Lower lobe of right lung (tissue), 2 donors: ENCODE measurements at regions not wholly inside any gene's neighbourhood (a gene's known extent, or its start where the extent isn't known, plus 50 kb on each side); places are given as distances from the start of the nearest gene placed in this dataset.

Experiments used
- ATAC-seq, 2 donors: fragments of 200-7000 bp; cut with Tn5 transposase; one replicate each; pipeline ENCODE4 v1.9.1; 2020 to 2022; ENCODE audit warnings: mild to moderate bottlenecking in 2 of 2, moderate library complexity in 2 of 2
- DNase-seq: peaks from one replicate; pipeline ENCODE4 v3.0.0-alpha.2; 2020
- H3K27ac ChIP-seq: fragments of 200-600 bp; one replicate; pipeline ENCODE4 v1.8.0; 2022
- H3K27me3 ChIP-seq: fragments of 200-600 bp; one replicate; pipeline ENCODE4 v1.8.0; 2022; ENCODE audit warnings: low read depth
- H3K36me3 ChIP-seq: fragments of 200-600 bp; one replicate; pipeline ENCODE4 v1.8.0; 2022; ENCODE audit warnings: mild to moderate bottlenecking
- H3K4me1 ChIP-seq: fragments of 200-600 bp; one replicate; pipeline ENCODE4 v1.8.0; 2022
- H3K4me3 ChIP-seq: fragments of 200-600 bp; one replicate; pipeline ENCODE4 v1.8.0; 2022; ENCODE audit warnings: mild to moderate bottlenecking
- H3K9me3 ChIP-seq: fragments of 200-600 bp; one replicate; pipeline ENCODE4 v1.8.0; 2022
- CTCF ChIP-seq: fragments of 200-600 bp; IDR thresholded peaks from one replicate; pipeline ENCODE4 v1.8.0; 2022; ENCODE audit warnings: antibody characterized with exemption, mild to moderate bottlenecking
- intact Hi-C: fragments of 100-400 bp; cut with DNase I; formaldehyde crosslinking; loops from one replicate; pipeline ENCODE4 v1.11.0; 2022
- donor health status: DM: no; HTN: yes; CAD: no; lungs with severe emphysema.

- Histone ChIP-seq H3K27ac (no peak overlapping the region), H3K9me3 (peaks cover 3% of the 10 kb centered on the region), H3K27me3 (no peaks in the 10 kb centered on the region), H3K4me3 (no peak overlapping the region), H3K4me1 (no peaks in the 10 kb centered on the region), H3K36me3 (no peaks in the 10 kb centered on the region)
- intact Hi-C loops: no loop called here
- DNase-seq (no peak), ATAC-seq (no peak)
- no peak for TF ChIP-seq CTCF
Measured at GRCh38 chr1:191371626-191372025, 786.6 kb upstream of the RGS18 start.

GRCh38 chr1:191388283-191388682, 770.0 kb upstream of the RGS18 start:
- Histone ChIP-seq H3K4me1 (no peaks in the 10 kb centered on the region), H3K27me3 (no peaks in the 10 kb centered on the region), H3K36me3 (no peaks in the 10 kb centered on the region), H3K4me3 (no peak overlapping the region), H3K9me3 (no peaks in the 10 kb centered on the region), H3K27ac (no peak overlapping the region)
- no peak for DNase-seq
- intact Hi-C loops: no loop called here
- TF ChIP-seq CTCF: no peak
- ATAC-seq: no peak

DNA sequence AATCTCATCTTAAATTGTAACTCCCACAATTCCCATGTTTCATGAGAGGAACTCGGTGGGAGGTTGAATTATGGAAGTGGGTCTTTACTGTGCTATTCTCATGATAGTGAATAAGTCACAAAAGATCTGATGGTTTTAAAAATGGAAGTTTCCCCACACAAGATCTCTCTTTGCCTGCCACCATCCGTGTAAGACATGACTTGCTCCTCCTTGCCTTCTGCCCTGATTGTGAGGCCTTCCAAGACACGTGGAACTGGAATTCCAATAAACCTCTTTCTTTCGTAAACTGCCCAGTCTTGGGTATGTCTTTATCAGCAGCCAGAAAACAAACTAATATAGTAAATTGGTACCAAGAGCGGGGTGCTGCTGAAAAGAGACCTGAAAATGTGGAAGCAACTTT, 761.6 kb upstream of the RGS18 start:
- H3K4me1 ChIP-seq: no peaks in the 10 kb centered on the region
- H3K27me3 ChIP-seq: no peaks in the 10 kb centered on the region
- DNase-seq (no peak), ATAC-seq (no peak)
- no peak for TF ChIP-seq CTCF
- H3K9me3 ChIP-seq: no peaks in the 10 kb centered on the region
- H3K36me3 ChIP-seq: no peaks in the 10 kb centered on the region
- H3K4me3 ChIP-seq: no peak overlapping the region
- H3K27ac ChIP-seq: no peak overlapping the region
- intact Hi-C loops: no loop called here

GRCh38 chr1:191398551-191398950, 759.7 kb upstream of the RGS18 start:
- H3K27ac ChIP-seq: no peak overlapping the region
- no peaks in the 10 kb centered on the region for H3K9me3 ChIP-seq
- no peaks in the 10 kb centered on the region for H3K27me3 ChIP-seq
- ATAC-seq (no peak), DNase-seq (no peak)
- TF ChIP-seq CTCF: no peak
- intact Hi-C loops: no loop called here
- H3K4me1 ChIP-seq: no peaks in the 10 kb centered on the region
- no peaks in the 10 kb centered on the region for H3K36me3 ChIP-seq
- no peak overlapping the region for H3K4me3 ChIP-seq

- H3K27ac ChIP-seq: no peak overlapping the region
- H3K27me3 ChIP-seq: no peaks in the 10 kb centered on the region
- no peaks in the 10 kb centered on the region for H3K36me3 ChIP-seq
- no peaks in the 10 kb centered on the region for H3K9me3 ChIP-seq
- no peak overlapping the region for H3K4me3 ChIP-seq
- intact Hi-C loops: no loop called here
- no peaks in the 10 kb centered on the region for H3K4me1 ChIP-seq
- ATAC-seq: no peak
- no peak for DNase-seq
- no peak for TF ChIP-seq CTCF
Measured at GRCh38 chr1:191405417-191405816, 752.8 kb upstream of the RGS18 start.
